ENCODE measurements at regions not wholly inside any gene's neighbourhood (a gene's known extent, or its start where the extent isn't known, plus 50 kb on each side); places are given as distances from the start of the nearest gene placed in this dataset.

DNA sequence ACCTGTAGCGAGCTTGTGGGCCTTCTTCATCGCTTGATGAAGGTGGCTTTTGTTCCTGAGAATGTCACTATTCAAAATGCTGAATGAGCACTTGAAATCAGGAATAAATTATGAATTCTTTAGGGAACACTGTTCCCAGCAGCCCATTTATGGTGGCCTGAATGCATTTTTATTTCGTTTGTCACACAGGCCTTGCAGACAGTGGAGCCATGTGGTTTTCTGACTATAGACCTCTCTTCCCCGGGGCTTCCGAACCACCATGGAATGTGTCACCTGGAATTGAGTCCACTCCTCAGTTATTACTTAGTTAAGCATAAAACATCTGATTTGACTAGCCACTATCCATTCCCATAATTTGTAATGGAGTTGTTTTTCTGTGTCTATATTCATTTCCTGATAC lies 396.9 kb downstream of the IRS2 start:
- no peak overlapping the region for H3K4me3 Mint-ChIP-seq
- intact Hi-C loops (cut with DNase I, micrococcal nuclease) = no loop called here
- Histone ChIP-seq H3K9me3 (ENCODE audit: control insufficient read depth in 1 of 2, insufficient read depth in 1 of 2, low read length in 2 of 2) (no peaks in the 10 kb centered on the region), H3K4me3 (ENCODE audit: low read length) (no peak overlapping the region), H3K27ac (ENCODE audit: low read depth in 1 of 2, low read length in 2 of 2) (no peak overlapping the region), H3K36me3 (ENCODE audit: insufficient read depth, low read length) (no peaks in the 10 kb centered on the region), H3K27me3 (ENCODE audit: control insufficient read depth in 1 of 2, insufficient read depth in 2 of 2, low read length in 2 of 2) (no peaks in the 10 kb centered on the region), H3K4me1 (ENCODE audit: insufficient read depth, low read length) (no peaks in the 10 kb centered on the region)
- DNase-seq (no peak), ATAC-seq (ENCODE audit: poor library complexity) (no peak)
- H3K9me3 Mint-ChIP-seq = no peaks in the 10 kb centered on the region
- no peak overlapping the region for H3K27ac Mint-ChIP-seq
- no peaks in the 10 kb centered on the region for H3K36me3 Mint-ChIP-seq (ENCODE audit: low read depth)
- H3K4me1 Mint-ChIP-seq (ENCODE audit: low read depth) = no peaks in the 10 kb centered on the region
- POLR2A ChIA-PET = no interaction called here
- CTCF ChIA-PET = no interaction called here
- TF ChIP-seq, protein P1, sequence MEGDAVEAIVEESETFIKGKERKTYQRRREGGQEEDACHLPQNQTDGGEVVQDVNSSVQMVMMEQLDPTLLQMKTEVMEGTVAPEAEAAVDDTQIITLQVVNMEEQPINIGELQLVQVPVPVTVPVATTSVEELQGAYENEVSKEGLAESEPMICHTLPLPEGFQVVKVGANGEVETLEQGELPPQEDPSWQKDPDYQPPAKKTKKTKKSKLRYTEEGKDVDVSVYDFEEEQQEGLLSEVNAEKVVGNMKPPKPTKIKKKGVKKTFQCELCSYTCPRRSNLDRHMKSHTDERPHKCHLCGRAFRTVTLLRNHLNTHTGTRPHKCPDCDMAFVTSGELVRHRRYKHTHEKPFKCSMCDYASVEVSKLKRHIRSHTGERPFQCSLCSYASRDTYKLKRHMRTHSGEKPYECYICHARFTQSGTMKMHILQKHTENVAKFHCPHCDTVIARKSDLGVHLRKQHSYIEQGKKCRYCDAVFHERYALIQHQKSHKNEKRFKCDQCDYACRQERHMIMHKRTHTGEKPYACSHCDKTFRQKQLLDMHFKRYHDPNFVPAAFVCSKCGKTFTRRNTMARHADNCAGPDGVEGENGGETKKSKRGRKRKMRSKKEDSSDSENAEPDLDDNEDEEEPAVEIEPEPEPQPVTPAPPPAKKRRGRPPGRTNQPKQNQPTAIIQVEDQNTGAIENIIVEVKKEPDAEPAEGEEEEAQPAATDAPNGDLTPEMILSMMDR (IDR thresholded peaks at IDR 0.05) = no peak
- no peaks in the 10 kb centered on the region for H3K27me3 Mint-ChIP-seq

DNA sequence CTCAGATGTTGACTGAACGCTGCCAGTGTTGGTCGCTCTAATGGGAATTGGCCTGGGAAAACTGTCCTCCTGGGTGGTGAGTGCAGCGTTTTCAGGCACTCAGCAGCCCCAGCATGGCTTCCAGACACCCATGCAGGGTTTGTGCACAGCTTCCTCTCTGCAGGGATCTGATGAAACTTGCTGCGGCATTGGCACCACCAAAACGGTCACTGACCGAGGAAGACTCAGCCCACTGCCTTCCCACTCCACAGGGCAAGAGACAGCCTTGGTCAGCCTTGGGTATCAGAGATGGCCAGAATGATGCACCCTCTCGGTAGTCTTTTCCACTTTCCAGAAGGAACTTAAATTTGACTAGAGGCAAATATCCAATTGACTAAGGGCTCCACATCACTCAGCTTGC lies 398.9 kb downstream of the IRS2 start:
- ChIA-PET POLR2A (no interaction called here), CTCF (no interaction called here)
- H3K27me3 ChIP-seq (ENCODE audit: control insufficient read depth in 1 of 2, insufficient read depth in 2 of 2, low read length in 2 of 2) = no peaks in the 10 kb centered on the region
- H3K36me3 ChIP-seq (ENCODE audit: insufficient read depth, low read length) = no peaks in the 10 kb centered on the region
- intact Hi-C loops (cut with DNase I, micrococcal nuclease) = no loop called here
- Mint-ChIP-seq H3K4me1 (ENCODE audit: low read depth) (no peaks in the 10 kb centered on the region), H3K9me3 (no peaks in the 10 kb centered on the region), H3K36me3 (ENCODE audit: low read depth) (no peaks in the 10 kb centered on the region), H3K4me3 (no peak overlapping the region), H3K27me3 (no peaks in the 10 kb centered on the region), H3K27ac (no peak overlapping the region)
- H3K4me1 ChIP-seq (ENCODE audit: insufficient read depth, low read length) = no peaks in the 10 kb centered on the region
- H3K9me3 ChIP-seq (ENCODE audit: control insufficient read depth in 1 of 2, insufficient read depth in 1 of 2, low read length in 2 of 2) = no peaks in the 10 kb centered on the region
- no peak for ATAC-seq (ENCODE audit: poor library complexity)
- no peak overlapping the region for H3K4me3 ChIP-seq (ENCODE audit: low read length)
- TF ChIP-seq, protein P1 (IDR thresholded peaks at IDR 0.05) = no peak
- DNase-seq = no peak
- no peak overlapping the region for H3K27ac ChIP-seq (ENCODE audit: low read depth in 1 of 2, low read length in 2 of 2)

DNA sequence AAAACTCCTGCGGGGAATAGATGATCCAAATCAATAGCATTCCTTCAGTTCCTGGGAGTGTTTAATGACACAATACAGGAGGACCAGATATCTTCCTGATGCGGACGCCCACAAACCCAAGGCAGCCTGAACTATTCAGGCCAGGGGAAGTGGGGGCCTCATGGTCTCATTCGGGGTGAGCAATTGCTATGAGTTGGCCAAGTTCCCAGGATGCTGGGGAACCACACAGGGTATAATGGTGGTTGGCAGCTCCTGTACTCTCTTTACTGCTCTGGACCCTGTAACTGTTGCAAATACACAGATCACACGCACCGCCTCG lies 401.2 kb downstream of the IRS2 start:
- H3K4me1 ChIP-seq (ENCODE audit: insufficient read depth, low read length) = no peaks in the 10 kb centered on the region
- no peaks in the 10 kb centered on the region for H3K9me3 ChIP-seq (ENCODE audit: control insufficient read depth in 1 of 2, insufficient read depth in 1 of 2, low read length in 2 of 2)
- Mint-ChIP-seq H3K36me3 (ENCODE audit: low read depth) (no peaks in the 10 kb centered on the region), H3K4me3 (no peak overlapping the region), H3K27ac (no peak overlapping the region), H3K27me3 (peaks cover 4% of the 10 kb centered on the region), H3K9me3 (no peaks in the 10 kb centered on the region), H3K4me1 (ENCODE audit: low read depth) (no peaks in the 10 kb centered on the region)
- H3K27me3 ChIP-seq (ENCODE audit: control insufficient read depth in 1 of 2, insufficient read depth in 2 of 2, low read length in 2 of 2) = no peaks in the 10 kb centered on the region
- ATAC-seq (ENCODE audit: poor library complexity) (no peak), DNase-seq (peak in 2 of 14 experiments; percentile 12 to 37)
- no peak overlapping the region for H3K27ac ChIP-seq (ENCODE audit: low read depth in 1 of 2, low read length in 2 of 2)
- no peak overlapping the region for H3K4me3 ChIP-seq (ENCODE audit: low read length)
- ChIA-PET POLR2A (no interaction called here), CTCF (no interaction called here)
- TF ChIP-seq, protein P1 (IDR thresholded peaks at IDR 0.05) = no peak
- no peaks in the 10 kb centered on the region for H3K36me3 ChIP-seq (ENCODE audit: insufficient read depth, low read length)
- intact Hi-C loops (cut with DNase I, micrococcal nuclease) = no loop called here

Data from CD4-positive, alpha-beta T cell (primary cell).